Right kidney (tissue), 1 donor: ENCODE measurements at regions not wholly inside any gene's neighbourhood (a gene's known extent, or its start where the extent isn't known, plus 50 kb on each side); places are given as distances from the start of the nearest gene placed in this dataset.

ENCODE experiments used
- DNase-seq: peaks from one replicate; pipeline ENCODE4 v3.0.0-alpha.2; 2016

DNA sequence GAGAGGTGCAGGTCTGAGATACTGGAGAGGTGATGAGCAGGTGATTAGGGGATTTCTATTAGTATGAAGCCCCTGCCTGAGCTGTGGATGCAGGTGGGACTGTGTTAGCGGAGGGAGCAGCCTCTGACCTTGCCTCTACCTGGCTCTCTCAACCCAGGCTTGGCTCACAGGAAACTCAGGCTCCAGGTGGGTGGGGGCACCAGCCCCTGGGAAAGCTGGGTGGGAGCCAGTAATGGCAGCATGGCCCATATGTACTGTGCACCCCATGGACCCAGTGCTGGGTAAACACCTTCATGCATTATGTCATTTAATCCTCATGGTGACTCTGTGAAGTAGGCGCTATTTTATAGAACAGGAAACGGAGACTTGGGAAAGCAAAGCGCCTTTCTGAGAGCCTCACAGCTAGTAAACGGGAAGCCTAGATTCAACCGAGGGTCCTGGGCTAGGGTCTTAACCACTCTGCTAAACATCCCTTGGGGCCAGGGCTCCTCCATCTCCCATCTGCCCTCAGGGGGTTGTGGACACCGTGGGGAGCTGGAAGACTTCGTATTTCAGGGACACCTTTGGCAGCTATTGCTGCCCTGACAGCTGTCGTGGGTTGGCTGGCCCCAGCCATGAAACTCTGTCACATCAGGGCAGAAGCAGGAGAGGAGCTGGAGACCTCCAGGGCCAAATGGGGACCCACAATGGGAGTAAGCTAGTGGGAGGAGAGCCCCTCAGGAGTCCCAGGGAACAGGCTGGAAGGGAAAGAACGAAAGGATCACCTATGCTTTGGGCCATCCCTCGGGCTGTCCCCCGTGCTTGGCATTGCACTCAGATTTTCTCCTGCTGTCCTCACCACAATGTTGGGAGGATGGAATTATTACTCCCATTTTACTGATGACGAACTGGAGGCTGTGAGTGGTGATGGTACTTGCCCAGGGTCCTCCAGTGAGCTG is 59.6 kb upstream of the CSF3R start:
- no peak for DNase-seq

- no peak for DNase-seq
Measured at GRCh38 chr1:36540056-36540455, 57.3 kb upstream of the CSF3R start.

DNA sequence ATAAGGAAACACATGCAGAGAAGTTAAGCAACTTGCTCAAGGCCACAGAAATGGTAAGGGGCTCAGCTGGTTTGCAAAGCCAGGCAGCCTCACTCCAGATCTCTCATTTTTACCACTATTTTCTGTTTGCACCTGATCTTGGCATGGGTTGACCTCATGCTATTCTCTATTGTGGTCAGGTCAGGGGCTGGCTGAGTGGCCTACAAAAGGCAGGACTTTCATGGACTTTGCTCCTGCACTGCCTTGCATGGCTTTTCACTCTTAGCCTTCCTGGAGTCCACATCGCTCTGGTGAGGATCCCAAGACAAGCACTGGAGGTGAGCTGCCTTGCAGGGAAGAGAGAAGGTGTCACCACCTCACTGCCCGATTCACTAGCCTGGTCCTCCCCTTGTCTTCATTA is 56.8 kb upstream of the CSF3R start:
- no peak for DNase-seq

- DNase-seq: no peak
Measured at GRCh38 chr1:36537991-36538390, 55.3 kb upstream of the CSF3R start.

GRCh38 chr1:36537190-36537768 is 54.6 kb upstream of the CSF3R start:
- DNase-seq: no peak

DNA sequence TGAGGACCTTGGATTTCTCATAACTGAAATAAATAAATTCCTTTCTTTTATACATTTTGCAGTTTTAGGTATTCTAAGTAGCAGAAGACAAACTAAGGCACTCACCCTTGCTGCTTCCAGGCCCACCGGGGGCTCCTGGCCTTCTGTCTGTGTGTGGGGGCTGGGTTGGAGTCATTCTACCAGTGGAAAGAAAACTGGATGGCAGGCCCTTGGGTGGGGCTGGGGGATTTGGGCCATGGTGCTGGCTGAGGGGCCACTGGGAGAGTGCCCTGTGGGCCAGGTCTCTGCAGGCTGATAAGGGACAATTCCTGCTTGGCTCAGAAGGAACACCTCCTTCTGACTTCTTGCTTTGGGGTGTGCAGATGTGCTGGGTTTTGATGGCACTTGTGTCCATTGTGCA is 54.0 kb upstream of the CSF3R start:
- DNase-seq: no peak

DNA sequence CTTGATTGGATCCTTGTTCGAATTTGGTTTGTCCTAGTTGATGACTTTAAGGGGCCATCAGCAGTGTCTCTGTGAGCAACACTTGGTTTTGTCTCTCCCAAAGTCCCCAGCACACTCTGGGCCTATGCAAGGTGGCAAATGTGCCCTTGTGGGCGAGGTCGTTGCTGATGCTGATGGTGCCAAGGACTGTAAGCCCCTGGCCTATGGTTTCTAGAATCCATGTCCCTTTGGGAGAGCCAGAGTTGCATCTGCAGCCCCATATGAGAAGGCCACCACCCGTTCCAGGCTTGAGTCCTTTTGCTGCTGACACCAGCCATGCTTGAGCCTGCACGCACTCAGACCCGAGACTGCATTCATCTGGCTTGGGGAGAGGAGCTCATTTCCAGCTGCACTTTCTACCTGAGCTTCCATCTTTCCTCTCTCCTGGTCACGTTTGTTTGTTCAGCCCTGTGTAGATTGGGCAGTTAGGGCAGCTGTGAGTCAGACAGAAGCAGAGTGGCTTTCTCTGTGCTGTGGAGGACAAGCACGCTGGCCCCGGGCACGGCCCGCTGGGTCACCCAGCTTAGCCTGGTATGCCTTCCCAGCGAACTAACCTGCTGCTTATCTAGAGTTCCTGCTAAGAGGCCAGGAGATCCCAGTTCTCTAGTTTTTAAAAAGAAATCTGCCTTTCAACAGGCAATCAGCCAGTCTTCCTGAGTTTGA is 52.1 kb upstream of the CSF3R start:
- no peak for DNase-seq

GRCh38 chr1:36533897-36534296 is 51.2 kb upstream of the CSF3R start:
- DNase-seq: no peak

GRCh38 chr1:36532810-36533401 is 50.2 kb upstream of the CSF3R start:
- no peak for DNase-seq
